ENCODE measurements at regions not wholly inside any gene's neighbourhood (a gene's known extent, or its start where the extent isn't known, plus 50 kb on each side); places are given as distances from the start of the nearest gene placed in this dataset.

DNA sequence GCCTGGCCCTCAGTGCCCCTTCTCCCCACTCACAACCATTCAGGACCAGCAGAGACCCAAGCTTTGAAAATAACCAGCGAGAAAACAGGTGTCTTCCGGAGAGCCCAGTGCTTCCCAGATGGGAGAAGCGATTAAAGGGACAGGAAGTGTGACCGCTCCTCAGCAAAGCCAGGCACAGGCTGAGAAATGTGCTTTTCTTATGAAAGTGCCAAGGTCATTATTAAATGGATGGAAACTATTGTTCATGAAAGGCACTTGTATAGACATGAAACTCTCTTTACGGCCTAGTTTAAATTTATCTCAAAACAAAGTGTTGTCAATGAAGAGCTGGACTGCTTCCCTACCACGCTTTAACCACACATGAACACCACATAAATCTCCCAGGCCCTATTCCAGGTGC, 210.4 kb downstream of the SPTSSA start:
- TF ChIP-seq POLR2A (IDR thresholded peaks at IDR 0.05; ENCODE audit: low read depth, low read length) (no peak), TAF1 (IDR thresholded peaks at IDR 0.05; ENCODE audit: borderline replicate concordance, low read depth, low read length) (no peak)

Measured in GM12892 (cell line).